ENCODE measurements at regions not wholly inside any gene's neighbourhood (a gene's known extent, or its start where the extent isn't known, plus 50 kb on each side); places are given as distances from the start of the nearest gene placed in this dataset.

DNA sequence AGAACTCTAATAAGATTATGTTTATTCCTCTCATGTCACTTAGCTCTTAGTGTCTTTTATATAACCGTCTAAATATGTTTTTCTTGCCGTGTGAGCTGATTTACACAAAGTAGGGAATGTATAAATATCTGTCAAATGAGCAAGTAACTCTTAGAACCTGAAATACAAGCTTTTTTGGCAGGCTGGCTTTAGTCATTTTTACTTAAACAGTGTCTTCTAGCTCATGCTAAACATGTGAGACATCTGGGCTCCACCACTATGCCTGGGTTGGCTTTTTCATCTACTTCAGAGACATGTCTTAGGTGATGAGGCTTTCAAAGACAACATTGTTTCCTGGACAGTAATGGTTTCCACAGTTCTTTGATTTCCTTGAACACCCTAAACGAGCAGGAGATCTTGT, 137.2 kb upstream of the ZNF608 start:
- H3K4me3 ChIP-seq (ENCODE audit: low read depth, low read length), result no peak overlapping the region
- no peak for DNase-seq (ENCODE audit: low read depth)
- TF ChIP-seq, protein P1, sequence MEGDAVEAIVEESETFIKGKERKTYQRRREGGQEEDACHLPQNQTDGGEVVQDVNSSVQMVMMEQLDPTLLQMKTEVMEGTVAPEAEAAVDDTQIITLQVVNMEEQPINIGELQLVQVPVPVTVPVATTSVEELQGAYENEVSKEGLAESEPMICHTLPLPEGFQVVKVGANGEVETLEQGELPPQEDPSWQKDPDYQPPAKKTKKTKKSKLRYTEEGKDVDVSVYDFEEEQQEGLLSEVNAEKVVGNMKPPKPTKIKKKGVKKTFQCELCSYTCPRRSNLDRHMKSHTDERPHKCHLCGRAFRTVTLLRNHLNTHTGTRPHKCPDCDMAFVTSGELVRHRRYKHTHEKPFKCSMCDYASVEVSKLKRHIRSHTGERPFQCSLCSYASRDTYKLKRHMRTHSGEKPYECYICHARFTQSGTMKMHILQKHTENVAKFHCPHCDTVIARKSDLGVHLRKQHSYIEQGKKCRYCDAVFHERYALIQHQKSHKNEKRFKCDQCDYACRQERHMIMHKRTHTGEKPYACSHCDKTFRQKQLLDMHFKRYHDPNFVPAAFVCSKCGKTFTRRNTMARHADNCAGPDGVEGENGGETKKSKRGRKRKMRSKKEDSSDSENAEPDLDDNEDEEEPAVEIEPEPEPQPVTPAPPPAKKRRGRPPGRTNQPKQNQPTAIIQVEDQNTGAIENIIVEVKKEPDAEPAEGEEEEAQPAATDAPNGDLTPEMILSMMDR (IDR thresholded peaks at IDR 0.05; ENCODE audit: insufficient read depth, low read length), result no peak

GRCh38 chr5:124884114-124884513, 137.7 kb upstream of the ZNF608 start:
- DNase-seq (ENCODE audit: low read depth), result no peak
- no peak overlapping the region for H3K4me3 ChIP-seq (ENCODE audit: low read depth, low read length)
- TF ChIP-seq, protein P1 (IDR thresholded peaks at IDR 0.05; ENCODE audit: insufficient read depth, low read length), result no peak

DNA sequence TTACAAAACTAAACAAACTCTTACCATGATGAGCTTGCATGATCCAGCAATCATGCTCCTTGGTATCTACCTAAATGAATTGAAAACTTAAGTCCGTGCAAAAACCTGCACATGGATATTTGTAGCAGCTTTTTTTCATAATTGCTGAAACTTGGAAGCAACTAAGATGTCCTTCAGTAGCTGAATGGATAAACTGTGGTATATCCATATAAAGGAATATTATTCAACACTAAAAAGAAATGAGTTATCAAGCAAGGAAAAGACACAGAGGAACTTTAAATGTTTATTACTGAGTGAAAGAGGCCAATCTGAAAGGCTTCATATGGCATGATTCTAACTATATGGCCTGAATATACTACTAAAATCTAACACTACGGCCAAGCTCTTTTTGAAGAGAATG, 139.1 kb upstream of the ZNF608 start:
- TF ChIP-seq, protein P1 (IDR thresholded peaks at IDR 0.05; ENCODE audit: insufficient read depth, low read length), result no peak
- H3K4me3 ChIP-seq (ENCODE audit: low read depth, low read length), result no peak overlapping the region
- no peak for DNase-seq (ENCODE audit: low read depth)

DNA sequence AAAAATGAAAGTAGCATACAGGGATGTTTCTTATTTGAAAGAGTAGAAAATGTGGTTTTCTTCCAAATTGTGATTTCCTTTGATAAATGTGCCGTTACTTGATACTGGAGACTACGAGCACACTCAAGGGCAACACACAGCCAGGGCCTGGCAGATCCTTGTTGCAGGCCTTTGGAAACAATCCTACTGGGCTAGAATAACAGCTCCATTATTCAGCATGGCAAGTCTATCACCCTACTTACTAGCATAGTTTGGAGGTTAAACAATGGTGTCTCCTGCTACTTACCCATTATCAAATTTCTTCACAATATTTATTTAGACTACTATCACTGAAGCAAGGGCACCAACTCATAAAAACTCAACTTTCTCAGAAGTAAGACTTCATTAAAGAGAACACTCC, 140.8 kb upstream of the ZNF608 start:
- no peak for DNase-seq (ENCODE audit: low read depth)
- TF ChIP-seq, protein P1 (IDR thresholded peaks at IDR 0.05; ENCODE audit: insufficient read depth, low read length), result no peak

GRCh38 chr5:124888050-124888506, 141.6 kb upstream of the ZNF608 start:
- H3K4me3 ChIP-seq (ENCODE audit: low read depth, low read length), result no peak overlapping the region
- no peak for DNase-seq (ENCODE audit: low read depth)

More for the DNA sequence above, 140.8 kb upstream of the ZNF608 start:
- no peak overlapping the region for H3K4me3 ChIP-seq (ENCODE audit: low read depth, low read length)

DNA sequence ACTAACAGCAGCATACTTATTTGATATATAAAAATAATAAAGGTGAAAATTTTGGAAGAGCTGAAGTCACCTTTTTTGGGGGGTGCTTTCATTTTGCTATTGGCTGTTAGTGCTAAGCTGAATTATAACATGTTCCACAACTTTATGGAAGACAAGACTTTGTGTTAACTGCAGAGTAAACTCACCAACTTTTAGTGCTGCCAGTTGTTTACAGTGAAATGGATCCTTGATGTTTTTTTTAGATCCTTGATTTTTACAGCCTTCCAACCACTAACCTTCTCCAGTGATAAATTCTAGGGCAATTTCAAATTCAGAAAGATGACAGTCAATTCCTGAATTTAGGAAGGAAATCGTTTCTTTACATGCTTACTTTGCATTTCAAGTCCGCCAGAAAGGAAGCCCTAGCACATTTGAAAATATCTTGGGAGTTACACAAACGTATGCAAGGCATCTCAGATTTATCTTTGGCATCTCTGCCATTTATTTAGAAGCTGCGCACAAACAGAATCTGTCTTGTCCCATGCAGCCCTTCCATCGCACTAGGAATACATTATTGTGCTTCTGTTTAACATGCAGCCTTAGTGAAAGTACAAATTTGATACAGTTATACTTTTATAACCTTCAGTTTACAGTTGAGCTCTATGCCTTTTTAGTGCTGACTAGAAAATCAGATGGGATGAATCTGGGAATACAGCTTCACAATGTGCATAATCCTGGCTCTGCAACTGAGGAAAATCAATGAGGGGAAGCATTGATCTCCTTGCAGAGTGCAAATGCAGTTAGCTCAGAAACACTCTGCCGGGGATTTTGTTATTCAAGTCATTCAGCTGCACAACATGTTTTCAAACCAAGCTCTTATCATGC, 142.4 kb upstream of the ZNF608 start:
- no peak overlapping the region for H3K4me3 ChIP-seq (ENCODE audit: low read depth, low read length)
- TF ChIP-seq, protein P1 (IDR thresholded peaks at IDR 0.05; ENCODE audit: insufficient read depth, low read length), result no peak
- DNase-seq (ENCODE audit: low read depth), result no peak

More at GRCh38 chr5:124888050-124888506, 141.6 kb upstream of the ZNF608 start:
- TF ChIP-seq, protein P1 (IDR thresholded peaks at IDR 0.05; ENCODE audit: insufficient read depth, low read length), result no peak
